GM21737 (cell line): ENCODE measurements at regions not wholly inside any gene's neighbourhood (a gene's known extent, or its start where the extent isn't known, plus 50 kb on each side); places are given as distances from the start of the nearest gene placed in this dataset.

Experiments
- ATAC-seq: cut with Tn5 transposase; IDR thresholded peaks from one replicate; pipeline ENCODE4 v1.9.1; 2021; ENCODE audit warnings: mild to moderate bottlenecking, moderate library complexity; ENCODE audit not compliant: unreplicated experiment

- ATAC-seq, result no peak
These were observed 590.3 kb upstream of the GOT2 start for GRCh38 chr16:59324462-59324861.

GRCh38 chr16:59320657-59321056 is 586.5 kb upstream of the GOT2 start:
- no peak for ATAC-seq

DNA sequence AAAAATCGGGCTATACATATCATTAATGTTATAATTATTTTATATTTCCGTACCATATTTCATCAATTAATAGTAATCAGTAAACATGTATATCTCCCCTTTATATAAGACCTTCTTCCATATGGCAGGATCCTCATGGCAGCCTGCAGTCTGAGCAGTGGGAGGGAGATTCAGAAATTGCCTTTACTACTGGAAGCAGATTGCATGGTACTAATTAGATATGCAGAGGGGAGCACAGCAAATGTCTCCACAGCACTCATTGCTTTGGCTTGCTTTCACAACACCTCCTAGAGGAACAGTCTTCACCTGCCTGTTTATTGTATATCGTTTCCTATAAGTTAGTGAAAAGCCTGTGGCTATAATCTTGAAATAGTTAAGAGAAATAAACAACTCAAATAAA is 585.8 kb upstream of the GOT2 start:
- no peak for ATAC-seq

GRCh38 chr16:59305850-59306249 is 571.7 kb upstream of the GOT2 start:
- no peak for ATAC-seq

DNA sequence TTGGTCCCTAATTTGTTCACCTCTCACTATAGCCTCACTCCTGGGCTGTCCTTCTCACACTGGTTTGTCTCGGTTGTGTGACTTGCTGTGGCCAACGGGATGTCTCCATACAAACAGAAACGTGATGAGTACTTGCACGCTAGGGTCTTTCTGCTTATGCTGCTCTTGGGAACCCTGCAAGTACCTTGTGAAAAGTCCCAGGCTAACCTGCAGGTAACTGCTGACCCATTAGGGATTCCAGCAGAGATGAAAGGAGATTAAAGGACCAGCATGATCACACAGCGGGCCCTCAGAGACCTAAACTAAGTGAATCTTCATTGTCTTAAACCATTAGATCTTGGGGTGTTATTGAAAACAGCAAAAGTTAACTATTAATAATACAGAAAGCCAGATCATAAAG is 562.8 kb upstream of the GOT2 start:
- no peak for ATAC-seq

- ATAC-seq, result no peak
These were observed 562.0 kb upstream of the GOT2 start for GRCh38 chr16:59295993-59296736.

DNA sequence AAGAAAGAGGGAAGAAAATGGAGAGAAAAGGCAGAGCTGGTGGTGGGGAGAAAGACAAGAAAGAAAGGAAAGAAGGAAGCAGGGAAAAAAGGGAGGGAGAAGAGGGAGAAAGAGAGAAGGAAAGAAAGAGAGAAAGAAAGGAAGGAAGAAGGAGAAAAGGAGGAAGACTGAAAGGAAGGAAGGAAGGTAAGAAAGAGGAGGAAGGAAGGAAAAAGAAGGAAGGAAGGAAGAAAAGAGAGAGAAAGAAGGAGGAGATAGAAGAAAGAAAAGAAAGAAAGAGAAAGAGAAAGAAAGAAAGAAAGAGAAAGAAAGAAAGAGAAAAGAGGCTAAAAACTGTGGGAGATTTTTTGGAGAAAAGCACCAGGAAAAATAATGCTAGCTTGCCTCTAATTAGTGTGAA is 561.4 kb upstream of the GOT2 start:
- no peak for ATAC-seq

GRCh38 chr16:59290718-59291117 is 556.6 kb upstream of the GOT2 start:
- no peak for ATAC-seq

- no peak for ATAC-seq
These were observed 555.0 kb upstream of the GOT2 start for GRCh38 chr16:59289151-59289550.

GRCh38 chr16:59274141-59274540 is 540.0 kb upstream of the GOT2 start:
- no peak for ATAC-seq

- ATAC-seq, result no peak
These were observed 529.8 kb upstream of the GOT2 start for GRCh38 chr16:59263955-59264354.

DNA sequence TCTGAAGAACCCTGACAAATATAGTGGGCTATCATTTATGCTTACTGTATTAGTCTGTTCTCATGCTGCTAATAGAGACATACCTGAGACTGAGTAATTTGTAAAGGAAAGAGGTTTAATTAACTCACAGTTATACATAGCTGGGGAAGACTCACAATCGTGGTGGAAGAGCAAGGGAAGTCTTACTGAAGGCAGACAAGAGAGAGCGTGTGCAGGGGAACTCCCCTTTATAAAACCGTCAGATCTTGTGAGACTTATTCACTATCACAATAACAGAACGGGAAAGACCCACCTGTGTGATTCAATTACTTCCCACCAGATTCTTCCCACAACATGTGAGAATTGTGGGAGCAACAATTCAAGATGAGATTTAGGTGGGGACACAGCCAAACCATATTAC is 526.8 kb upstream of the GOT2 start:
- ATAC-seq, result no peak

DNA sequence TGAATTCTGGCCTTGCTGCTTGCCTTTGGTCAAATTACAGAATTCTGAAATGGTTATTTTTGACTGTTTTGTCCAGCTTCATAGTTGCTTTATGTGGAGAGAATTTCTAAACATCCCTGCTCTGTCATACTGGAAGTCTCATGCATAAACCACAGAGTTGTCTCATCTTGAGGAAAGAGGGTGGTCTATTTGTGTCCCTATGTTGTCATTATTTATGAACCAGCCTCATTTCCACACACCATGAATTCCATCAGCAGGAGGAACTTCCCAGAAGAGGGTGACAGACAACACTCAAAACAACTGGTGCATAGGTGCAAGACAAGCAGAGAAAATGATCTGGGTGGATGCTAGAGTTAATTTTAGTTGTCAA is 525.8 kb upstream of the GOT2 start:
- ATAC-seq, result no peak

GRCh38 chr16:59259074-59259949 is 525.2 kb upstream of the GOT2 start:
- no peak for ATAC-seq

- no peak for ATAC-seq
These were observed 518.2 kb upstream of the GOT2 start for GRCh38 chr16:59252317-59252716.

- ATAC-seq, result no peak
These were observed 514.9 kb upstream of the GOT2 start for GRCh38 chr16:59249011-59249410.

DNA sequence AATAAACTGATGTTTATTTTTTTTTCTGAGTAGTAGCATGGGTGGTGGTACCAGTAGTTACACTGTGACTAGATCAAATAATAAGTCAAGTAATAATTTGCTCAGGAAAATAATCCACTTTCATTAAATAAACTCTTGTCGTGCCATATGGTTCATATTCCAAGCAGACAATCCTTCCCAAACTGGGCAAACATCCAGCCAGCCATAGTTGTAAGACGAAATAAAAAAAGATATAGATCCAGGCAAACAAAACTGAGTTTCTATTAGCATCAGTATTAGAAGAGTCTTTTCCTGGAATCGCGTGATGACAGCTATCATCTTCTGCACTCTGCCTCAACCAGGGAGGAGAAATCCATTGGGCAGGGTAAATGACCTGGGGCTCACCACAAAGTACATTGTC is 508.4 kb upstream of the GOT2 start:
- ATAC-seq, result no peak

DNA sequence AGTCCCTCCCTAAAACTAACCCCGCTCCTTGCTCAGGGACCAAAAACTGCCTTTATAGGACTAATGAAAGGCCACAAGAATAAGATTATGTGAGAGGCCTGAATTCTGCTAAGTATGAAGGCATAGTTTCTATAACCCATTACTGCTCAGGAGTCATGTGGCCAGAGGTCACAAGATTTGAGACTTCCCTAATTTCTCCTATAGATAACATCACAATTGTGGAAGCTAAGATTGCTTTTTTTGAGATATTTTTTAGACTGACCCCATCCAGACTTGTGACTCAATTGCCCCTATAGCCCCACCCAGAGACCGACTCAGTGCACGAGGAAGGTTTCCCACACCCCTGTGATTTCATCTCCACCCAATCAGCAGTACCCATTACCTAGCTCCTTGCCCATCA is 504.1 kb upstream of the GOT2 start:
- ATAC-seq, result no peak

GRCh38 chr16:59236804-59237458 is 502.8 kb upstream of the GOT2 start:
- ATAC-seq, result no peak

- no peak for ATAC-seq
These were observed 490.3 kb upstream of the GOT2 start for GRCh38 chr16:59224401-59224800.

DNA sequence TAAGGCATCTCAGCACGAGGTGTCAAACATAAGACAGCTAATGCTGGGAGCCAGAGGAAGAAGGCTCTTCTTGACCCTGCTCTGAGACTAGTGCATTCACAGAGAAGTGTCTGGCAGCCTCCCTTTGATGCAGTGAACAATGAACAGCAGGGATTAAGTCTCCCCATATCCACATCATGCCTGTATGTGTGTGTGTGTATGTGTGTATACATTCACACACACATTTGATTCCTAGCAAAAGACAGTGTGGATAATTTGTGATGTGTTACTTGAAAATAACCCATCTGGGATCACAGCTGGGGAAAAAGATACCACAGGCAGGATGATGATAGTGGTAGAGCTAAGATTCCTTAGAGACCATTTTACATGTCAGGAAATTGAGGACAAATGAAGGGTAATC is 485.9 kb upstream of the GOT2 start:
- no peak for ATAC-seq

DNA sequence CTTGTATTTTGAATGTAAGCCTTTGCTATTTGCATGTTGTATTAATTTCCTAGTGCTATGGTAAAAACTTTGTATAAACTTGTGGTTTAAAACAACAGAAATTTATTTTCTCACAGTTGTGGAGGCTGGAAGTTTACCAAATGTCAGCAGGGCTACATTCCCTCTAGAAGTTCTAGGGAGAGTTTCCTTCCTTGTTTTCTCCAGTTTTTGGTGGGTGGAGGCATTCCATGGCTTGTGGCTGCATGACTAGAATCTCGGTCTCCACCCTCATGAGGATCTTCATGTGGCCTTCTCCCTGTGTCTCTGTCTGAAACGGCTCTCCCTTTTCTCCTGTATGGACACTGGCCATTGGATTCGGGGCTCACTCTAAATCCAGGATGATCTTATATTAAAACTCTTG is 482.2 kb upstream of the GOT2 start:
- no peak for ATAC-seq
